Hematopoietic multipotent progenitor cell treated with erythropoietin and hydrocortisone succinate and interleukin-3 and kit ligand, for 17 days (in vitro differentiated cells): ENCODE measurements at regions not wholly inside any gene's neighbourhood (a gene's known extent, or its start where the extent isn't known, plus 50 kb on each side); places are given as distances from the start of the nearest gene placed in this dataset.

ENCODE experiments used
- DNase-seq: peaks from one replicate; pipeline ENCODE4 v3.0.0-alpha.2; 2015; ENCODE audit warnings: low spot score

- DNase-seq, result no peak
These were observed 530.8 kb upstream of the JARID2 start for GRCh38 chr6:14715076-14715475.

GRCh38 chr6:14716499-14717146 is 529.2 kb upstream of the JARID2 start:
- no peak for DNase-seq

GRCh38 chr6:14717307-14717706 is 528.6 kb upstream of the JARID2 start:
- DNase-seq, result no peak

GRCh38 chr6:14718861-14719260 is 527.0 kb upstream of the JARID2 start:
- DNase-seq, result no peak

- no peak for DNase-seq
These were observed 526.6 kb upstream of the JARID2 start for GRCh38 chr6:14719270-14719669.

- DNase-seq, result no peak
These were observed 525.3 kb upstream of the JARID2 start for GRCh38 chr6:14720411-14721102.

GRCh38 chr6:14721103-14721758 is 524.6 kb upstream of the JARID2 start:
- no peak for DNase-seq

- no peak for DNase-seq
These were observed 523.8 kb upstream of the JARID2 start for GRCh38 chr6:14722001-14722562.

- no peak for DNase-seq
These were observed 523.2 kb upstream of the JARID2 start for GRCh38 chr6:14722704-14723103.

- DNase-seq, result no peak
These were observed 522.3 kb upstream of the JARID2 start for GRCh38 chr6:14723535-14724086.

GRCh38 chr6:14724549-14724948 is 521.3 kb upstream of the JARID2 start:
- no peak for DNase-seq

GRCh38 chr6:14726816-14727493 is 518.9 kb upstream of the JARID2 start:
- no peak for DNase-seq

- DNase-seq, result peak; percentile 38
These were observed 518.1 kb upstream of the JARID2 start for GRCh38 chr6:14727494-14728395.

- peak; percentile 74 for DNase-seq
These were observed 517.4 kb upstream of the JARID2 start for GRCh38 chr6:14728396-14729024.

- no peak for DNase-seq
These were observed 516.6 kb upstream of the JARID2 start for GRCh38 chr6:14729129-14729871.

GRCh38 chr6:14730654-14731053 is 515.2 kb upstream of the JARID2 start:
- no peak for DNase-seq

- no peak for DNase-seq
These were observed 514.3 kb upstream of the JARID2 start for GRCh38 chr6:14731611-14732010.

- DNase-seq, result no peak
These were observed 513.5 kb upstream of the JARID2 start for GRCh38 chr6:14732226-14732843.
